Hepatocyte (in vitro differentiated cells): ENCODE measurements at regions not wholly inside any gene's neighbourhood (a gene's known extent, or its start where the extent isn't known, plus 50 kb on each side); places are given as distances from the start of the nearest gene placed in this dataset.

Experiments used
- CTCF ChIP-seq: fragments of 200-600 bp; sonication (generic); IDR thresholded peaks from 2 replicates; pipeline ENCODE4 v1.5.1; 2016; ENCODE audit warnings: antibody characterized with exemption, mild to moderate bottlenecking; ENCODE audit not compliant: poor library complexity
- EZH2phosphoT487 ChIP-seq: fragments of 200-600 bp; sonication (generic); IDR thresholded peaks from one replicate; pipeline ENCODE4 v1.6.1; 2018; ENCODE audit warnings: antibody characterized with exemption, mild to moderate bottlenecking, low read depth, moderate library complexity; ENCODE audit not compliant: unreplicated experiment, severe bottlenecking

- TF ChIP-seq CTCF (no peak), EZH2phosphoT487 (no peak)
Measured at GRCh38 chr10:62453274-62453673, 79.1 kb downstream of the ZNF365 start.
